CD4-positive, alpha-beta T cell (primary cell): ENCODE measurements at regions not wholly inside any gene's neighbourhood (a gene's known extent, or its start where the extent isn't known, plus 50 kb on each side); places are given as distances from the start of the nearest gene placed in this dataset.

Source experiments
- ATAC-seq: fragments of 200-7000 bp; cut with Tn5 transposase; one replicate; pipeline ENCODE4 v1.10.0; 2022; ENCODE audit warnings: mild to moderate bottlenecking; ENCODE audit not compliant: poor library complexity
- CTCF ChIA-PET: fragments of 350-600 bp; sonication (Branson Sonifier 250); formaldehyde crosslinking; loops from one replicate; lab custom pipeline; 2021; ENCODE audit warnings: antibody characterized with exemption, inconsistent platforms; lab: Charles Lee
- POLR2A ChIA-PET: fragments of 350-600 bp; sonication (Branson Sonifier 250); formaldehyde crosslinking; loops from one replicate; lab custom pipeline; 2021; ENCODE audit warnings: antibody characterized with exemption, inconsistent platforms; lab: Charles Lee
- DNase-seq, 14 experiments: peaks; one replicate each; pipeline ENCODE4 v3.0.0-alpha.2; 2013 to 2020; ENCODE audit warnings: mixed read lengths in 2 of 14
- H3K27ac ChIP-seq, 2 donors: one replicate each; pipeline versions ENCODE4 v1.5.1 to v1.7.0; 2013; ENCODE audit warnings: low read length in 2 of 2, low read depth in 1 of 2, mild to moderate bottlenecking in 1 of 2
- H3K27me3 ChIP-seq, 2 experiments: 1 replicate in 1 of 2; 2 replicates in 1 of 2; pipeline versions ENCODE4 v1.6.1 to v1.7.0; 2013; ENCODE audit warnings: low read length in 2 of 2, control low read depth in 1 of 2, mild to moderate bottlenecking in 1 of 2, moderate library complexity in 1 of 2; ENCODE audit not compliant: insufficient read depth in 2 of 2, control insufficient read depth in 1 of 2
- H3K36me3 ChIP-seq: one replicate; pipeline ENCODE4 v1.6.1; 2013; ENCODE audit warnings: low read length, control low read depth; ENCODE audit not compliant: insufficient read depth
- H3K4me1 ChIP-seq: one replicate; pipeline ENCODE4 v1.6.1; 2013; ENCODE audit warnings: low read length, control low read depth; ENCODE audit not compliant: insufficient read depth
- H3K4me3 ChIP-seq: one replicate; pipeline ENCODE4 v1.5.1; 2013; ENCODE audit warnings: mild to moderate bottlenecking, low read length, moderate library complexity
- H3K9me3 ChIP-seq, 2 experiments: 1 replicate in 1 of 2; 2 replicates in 1 of 2; pipeline versions ENCODE4 v1.6.1 to v1.7.0; 2013; ENCODE audit warnings: low read length in 2 of 2, mild to moderate bottlenecking in 2 of 2, control low read depth in 1 of 2, moderate library complexity in 1 of 2; ENCODE audit not compliant: control insufficient read depth in 1 of 2, insufficient read depth in 1 of 2
- H3K27ac Mint-ChIP-seq: one replicate; pipeline ENCODE4 v1.8.0; 2020; ENCODE audit warnings: mixed read lengths
- H3K27me3 Mint-ChIP-seq: one replicate; pipeline ENCODE4 v1.8.0; 2021; ENCODE audit warnings: mixed read lengths
- H3K36me3 Mint-ChIP-seq: one replicate; pipeline ENCODE4 v1.8.0; 2021; ENCODE audit warnings: low read depth, mixed read lengths
- H3K4me1 Mint-ChIP-seq: one replicate; pipeline ENCODE4 v1.8.0; 2021; ENCODE audit warnings: low read depth, mixed read lengths
- H3K4me3 Mint-ChIP-seq: one replicate; pipeline ENCODE4 v1.8.0; 2020; ENCODE audit warnings: mild to moderate bottlenecking, mixed read lengths
- H3K9me3 Mint-ChIP-seq: one replicate; pipeline ENCODE4 v1.8.0; 2020; ENCODE audit warnings: mixed read lengths
- CTCF ChIP-seq: fragments of 200-600 bp; IDR thresholded peaks from one replicate; pipeline ENCODE4 v1.8.0; 2022; ENCODE audit warnings: antibody characterized with exemption, mild to moderate bottlenecking
- intact Hi-C, 2 experiments: fragments of 100-400 bp; cut with DNase I in 1 of 2; cut with micrococcal nuclease in 1 of 2; formaldehyde crosslinking; loops; one replicate each; pipeline versions ENCODE4 v1.15.1 to v1.9.0; 2023 to 2025; cut with DNase I, micrococcal nuclease

GRCh38 chr15:29203718-29204368 lies 65.8 kb downstream of the NSMCE3 start:
- no peaks in the 10 kb centered on the region for H3K36me3 Mint-ChIP-seq
- TF ChIP-seq CTCF, result no peak
- H3K27ac ChIP-seq, result no peak overlapping the region
- no peak overlapping the region for H3K27ac Mint-ChIP-seq
- DNase-seq (no peak), ATAC-seq (no peak)
- POLR2A ChIA-PET, result interaction anchor here (0.6 kb wide), 1 partner anchor 208 kb away, joined by 3 read pairs; no protein-coding TSS in a partner anchor
- no peaks in the 10 kb centered on the region for H3K4me1 ChIP-seq
- no peaks in the 10 kb centered on the region for H3K4me1 Mint-ChIP-seq
- H3K27me3 Mint-ChIP-seq, result peaks cover 48% of the 10 kb centered on the region
- CTCF ChIA-PET, result no interaction called here
- H3K9me3 ChIP-seq, result peaks cover 0 to 8% of the 10 kb centered on the region in 2 experiments
- no peak overlapping the region for H3K4me3 Mint-ChIP-seq
- H3K9me3 Mint-ChIP-seq, result no peaks in the 10 kb centered on the region
- H3K27me3 ChIP-seq, result peaks cover 9 to 16% of the 10 kb centered on the region in 2 experiments
- H3K4me3 ChIP-seq, result no peak overlapping the region
- intact Hi-C loops, result no loop called here
- no peaks in the 10 kb centered on the region for H3K36me3 ChIP-seq

- intact Hi-C loops, result no loop called here
- no peaks in the 10 kb centered on the region for H3K36me3 ChIP-seq
- Mint-ChIP-seq H3K27ac (no peak overlapping the region), H3K27me3 (peaks cover 4% of the 10 kb centered on the region), H3K9me3 (no peaks in the 10 kb centered on the region), H3K36me3 (no peaks in the 10 kb centered on the region), H3K4me1 (no peaks in the 10 kb centered on the region), H3K4me3 (no peak overlapping the region)
- H3K4me1 ChIP-seq, result no peaks in the 10 kb centered on the region
- POLR2A ChIA-PET, result no interaction called here
- H3K9me3 ChIP-seq, result no peaks in the 10 kb centered on the region
- no peak overlapping the region for H3K4me3 ChIP-seq
- ATAC-seq, result no peak
- DNase-seq, result no peak
- H3K27ac ChIP-seq, result no peak overlapping the region
- CTCF ChIA-PET, result no interaction called here
- TF ChIP-seq CTCF, result no peak
- no peaks in the 10 kb centered on the region for H3K27me3 ChIP-seq
These were observed 72.9 kb downstream of the NSMCE3 start for GRCh38 chr15:29196722-29197121.

GRCh38 chr15:29196290-29196689 lies 73.3 kb downstream of the NSMCE3 start:
- Histone ChIP-seq H3K36me3 (no peaks in the 10 kb centered on the region), H3K27ac (no peak overlapping the region), H3K4me3 (no peak overlapping the region), H3K9me3 (no peaks in the 10 kb centered on the region), H3K4me1 (no peaks in the 10 kb centered on the region), H3K27me3 (no peaks in the 10 kb centered on the region)
- Mint-ChIP-seq H3K4me1 (no peaks in the 10 kb centered on the region), H3K9me3 (no peaks in the 10 kb centered on the region), H3K4me3 (no peak overlapping the region), H3K36me3 (no peaks in the 10 kb centered on the region), H3K27ac (no peak overlapping the region), H3K27me3 (peaks cover 5% of the 10 kb centered on the region)
- intact Hi-C loops, result no loop called here
- ChIA-PET POLR2A (no interaction called here), CTCF (no interaction called here)
- no peak for DNase-seq
- no peak for ATAC-seq
- no peak for TF ChIP-seq CTCF
